ENCODE measurements at regions not wholly inside any gene's neighbourhood (a gene's known extent, or its start where the extent isn't known, plus 50 kb on each side); places are given as distances from the start of the nearest gene placed in this dataset.
A peak's percentile ranks its signal among the peaks of the same experiment; 100 is the strongest.

DNA sequence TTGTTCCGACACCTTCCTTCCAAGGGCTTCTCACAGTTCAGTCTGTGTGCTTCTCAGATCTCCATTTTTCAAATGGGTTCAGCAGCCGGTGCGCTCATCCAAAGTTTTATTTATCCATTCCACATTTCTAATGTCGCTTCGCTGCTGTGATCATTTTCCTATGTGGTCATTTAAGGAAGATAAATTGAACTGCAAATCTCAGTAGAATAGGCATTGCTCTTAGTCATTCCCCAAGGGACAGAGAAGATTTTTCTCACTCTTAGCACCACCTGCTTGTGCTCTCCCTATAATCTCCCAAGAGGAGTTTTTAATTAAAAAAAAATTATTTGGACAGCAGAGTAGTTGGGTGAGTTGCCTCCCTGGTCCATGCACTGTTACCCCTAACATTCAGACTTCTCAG, 278.9 kb upstream of the GATB start:
- TF ChIP-seq SPI1 (IDR thresholded peaks at IDR 0.05; ENCODE audit: low read depth, low read length) = no peak
- no peak for TF ChIP-seq PAX5 (IDR thresholded peaks at IDR 0.05; ENCODE audit: insufficient read depth, low read length, severe bottlenecking)
- no peak for TF ChIP-seq POLR2A (IDR thresholded peaks at IDR 0.05; ENCODE audit: low read depth, low read length)
- no peak for TF ChIP-seq POU2F2 (IDR thresholded peaks at IDR 0.05; ENCODE audit: low read depth, low read length)
- no peak for TF ChIP-seq TAF1 (IDR thresholded peaks at IDR 0.05; ENCODE audit: low read depth, low read length)
- TF ChIP-seq POLR2AphosphoS5 (IDR thresholded peaks at IDR 0.05; ENCODE audit: low read depth, low read length) = no peak
- DNase-seq (ENCODE audit: insufficient read length, low spot score) = no peak
- no peak for FAIRE-seq

DNA sequence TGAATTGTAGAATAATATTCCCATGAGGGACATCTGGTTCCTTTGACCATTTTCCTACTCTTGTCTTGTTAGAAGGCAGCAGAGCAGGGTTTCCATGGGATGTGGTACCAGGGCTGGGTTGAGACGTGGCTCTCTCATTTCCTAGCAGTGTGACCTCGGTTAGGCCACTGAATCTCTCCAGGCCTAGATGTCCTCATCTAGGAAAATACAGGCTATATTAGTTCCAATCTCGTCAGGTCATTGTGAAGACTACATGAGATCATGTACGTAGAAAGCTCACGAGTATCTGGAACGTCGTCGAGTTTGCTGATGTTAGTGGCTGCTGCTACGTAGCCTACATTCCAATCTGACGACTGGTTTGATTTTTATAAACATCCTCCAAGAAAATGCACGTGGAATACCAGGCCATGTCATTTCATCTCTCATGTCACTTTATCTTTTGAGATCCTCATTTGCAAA, 278.2 kb upstream of the GATB start:
- no peak for TF ChIP-seq SPI1 (IDR thresholded peaks at IDR 0.05; ENCODE audit: low read depth, low read length)
- no peak for FAIRE-seq
- no peak for DNase-seq (ENCODE audit: insufficient read length, low spot score)

- no peak for TF ChIP-seq PAX5 (IDR thresholded peaks at IDR 0.05; ENCODE audit: insufficient read depth, low read length, severe bottlenecking)
- TF ChIP-seq SPI1 (IDR thresholded peaks at IDR 0.05; ENCODE audit: low read depth, low read length) = no peak
- no peak for TF ChIP-seq POLR2AphosphoS5 (IDR thresholded peaks at IDR 0.05; ENCODE audit: low read depth, low read length)
- TF ChIP-seq POLR2A (IDR thresholded peaks at IDR 0.05; ENCODE audit: low read depth, low read length) = no peak
- no peak for TF ChIP-seq TAF1 (IDR thresholded peaks at IDR 0.05; ENCODE audit: low read depth, low read length)
- no peak for TF ChIP-seq POU2F2 (IDR thresholded peaks at IDR 0.05; ENCODE audit: low read depth, low read length)
- no peak for FAIRE-seq
- no peak for DNase-seq (ENCODE audit: insufficient read length, low spot score)
These were observed 277.4 kb upstream of the GATB start for GRCh38 chr4:152038238-152038637.

GRCh38 chr4:152037435-152037834, 276.6 kb upstream of the GATB start:
- DNase-seq (ENCODE audit: insufficient read length, low spot score) (no peak), FAIRE-seq (no peak)
- no peak for TF ChIP-seq PAX5 (IDR thresholded peaks at IDR 0.05; ENCODE audit: insufficient read depth, low read length, severe bottlenecking)
- no peak for TF ChIP-seq POLR2A (IDR thresholded peaks at IDR 0.05; ENCODE audit: low read depth, low read length)
- no peak for TF ChIP-seq TAF1 (IDR thresholded peaks at IDR 0.05; ENCODE audit: low read depth, low read length)
- TF ChIP-seq POLR2AphosphoS5 (IDR thresholded peaks at IDR 0.05; ENCODE audit: low read depth, low read length) = no peak

- no peak for FAIRE-seq
- TF ChIP-seq POLR2AphosphoS5 (IDR thresholded peaks at IDR 0.05; ENCODE audit: low read depth, low read length) (no peak), PAX5 (IDR thresholded peaks at IDR 0.05; ENCODE audit: insufficient read depth, low read length, severe bottlenecking) (no peak), POLR2A (IDR thresholded peaks at IDR 0.05; ENCODE audit: low read depth, low read length) (no peak), TAF1 (IDR thresholded peaks at IDR 0.05; ENCODE audit: low read depth, low read length) (no peak), SPI1 (IDR thresholded peaks at IDR 0.05; ENCODE audit: low read depth, low read length) (no peak), POU2F2 (IDR thresholded peaks at IDR 0.05; ENCODE audit: low read depth, low read length) (no peak)
- DNase-seq (ENCODE audit: insufficient read length, low spot score) = no peak
These were observed 272.8 kb upstream of the GATB start for GRCh38 chr4:152033621-152034020.

DNA sequence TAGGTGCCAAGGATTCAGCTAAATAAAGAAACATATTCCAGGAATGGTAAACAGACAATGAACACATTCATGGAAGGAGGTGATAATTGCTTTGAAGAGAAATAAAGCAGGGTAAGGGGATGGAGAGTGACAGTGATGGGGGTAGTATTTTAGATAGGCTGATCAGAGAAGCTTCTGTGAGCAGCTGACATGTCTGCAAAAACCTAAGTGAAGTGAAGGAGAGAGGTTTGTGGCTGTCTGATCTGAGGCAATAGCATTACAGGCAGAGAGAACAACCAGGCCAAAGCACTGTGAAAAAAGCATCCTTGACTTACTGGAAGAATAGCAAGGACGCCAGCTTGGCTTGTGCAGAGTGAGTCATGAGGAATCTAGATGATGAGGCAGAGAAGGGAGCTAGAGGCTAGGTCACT, 271.9 kb upstream of the GATB start:
- TF ChIP-seq POU2F2 (IDR thresholded peaks at IDR 0.05; ENCODE audit: low read depth, low read length) = no peak
- no peak for TF ChIP-seq TAF1 (IDR thresholded peaks at IDR 0.05; ENCODE audit: low read depth, low read length)
- TF ChIP-seq POLR2AphosphoS5 (IDR thresholded peaks at IDR 0.05; ENCODE audit: low read depth, low read length) = no peak
- TF ChIP-seq PAX5 (IDR thresholded peaks at IDR 0.05; ENCODE audit: insufficient read depth, low read length, severe bottlenecking) = no peak
- TF ChIP-seq SPI1 (IDR thresholded peaks at IDR 0.05; ENCODE audit: low read depth, low read length) = no peak
- no peak for TF ChIP-seq POLR2A (IDR thresholded peaks at IDR 0.05; ENCODE audit: low read depth, low read length)
- DNase-seq (ENCODE audit: insufficient read length, low spot score) (no peak), FAIRE-seq (no peak)

GRCh38 chr4:152029631-152030030, 268.8 kb upstream of the GATB start:
- DNase-seq (ENCODE audit: insufficient read length, low spot score) (no peak), FAIRE-seq (no peak)
- TF ChIP-seq POLR2AphosphoS5 (IDR thresholded peaks at IDR 0.05; ENCODE audit: low read depth, low read length) (no peak), POLR2A (IDR thresholded peaks at IDR 0.05; ENCODE audit: low read depth, low read length) (no peak), POU2F2 (IDR thresholded peaks at IDR 0.05; ENCODE audit: low read depth, low read length) (no peak), PAX5 (IDR thresholded peaks at IDR 0.05; ENCODE audit: insufficient read depth, low read length, severe bottlenecking) (no peak), TAF1 (IDR thresholded peaks at IDR 0.05; ENCODE audit: low read depth, low read length) (no peak), SPI1 (IDR thresholded peaks at IDR 0.05; ENCODE audit: low read depth, low read length) (no peak)

GRCh38 chr4:152028131-152028530, 267.3 kb upstream of the GATB start:
- FAIRE-seq = peak; percentile 43
- TF ChIP-seq POU2F2 (IDR thresholded peaks at IDR 0.05; ENCODE audit: low read depth, low read length) = no peak
- TF ChIP-seq POLR2A (IDR thresholded peaks at IDR 0.05; ENCODE audit: low read depth, low read length) = no peak
- no peak for TF ChIP-seq PAX5 (IDR thresholded peaks at IDR 0.05; ENCODE audit: insufficient read depth, low read length, severe bottlenecking)
- TF ChIP-seq SPI1 (IDR thresholded peaks at IDR 0.05; ENCODE audit: low read depth, low read length) = no peak
- TF ChIP-seq TAF1 (IDR thresholded peaks at IDR 0.05; ENCODE audit: low read depth, low read length) = no peak
- TF ChIP-seq POLR2AphosphoS5 (IDR thresholded peaks at IDR 0.05; ENCODE audit: low read depth, low read length) = no peak

DNA sequence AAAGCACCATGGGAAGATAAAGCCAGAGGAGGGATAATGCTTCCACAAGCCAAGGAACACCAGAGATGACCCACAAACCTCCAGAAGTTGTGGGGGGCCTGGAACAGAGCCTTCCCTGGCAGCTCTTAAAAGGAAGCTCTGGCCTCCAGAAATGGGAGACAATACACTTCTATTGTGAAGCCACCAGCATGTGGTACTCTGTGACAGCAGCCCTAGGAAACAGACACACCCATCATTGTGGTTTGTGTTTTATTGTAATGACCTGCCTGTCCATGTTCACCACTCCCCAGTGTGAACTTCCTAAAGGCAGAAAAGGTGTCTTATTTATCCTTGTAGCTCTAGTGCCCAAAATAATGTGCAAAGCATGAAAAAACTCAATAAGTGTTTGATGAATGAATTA, 264.1 kb upstream of the GATB start:
- FAIRE-seq = no peak
- DNase-seq (ENCODE audit: insufficient read length, low spot score) = no peak
- no peak for TF ChIP-seq POLR2A (IDR thresholded peaks at IDR 0.05; ENCODE audit: low read depth, low read length)
- TF ChIP-seq POU2F2 (IDR thresholded peaks at IDR 0.05; ENCODE audit: low read depth, low read length) = no peak
- TF ChIP-seq SPI1 (IDR thresholded peaks at IDR 0.05; ENCODE audit: low read depth, low read length) = no peak
- TF ChIP-seq TAF1 (IDR thresholded peaks at IDR 0.05; ENCODE audit: low read depth, low read length) = no peak
- TF ChIP-seq POLR2AphosphoS5 (IDR thresholded peaks at IDR 0.05; ENCODE audit: low read depth, low read length) = no peak

More at GRCh38 chr4:152028131-152028530, 267.3 kb upstream of the GATB start:
- no peak for DNase-seq (ENCODE audit: insufficient read length, low spot score)

- no peak for TF ChIP-seq POLR2AphosphoS5 (IDR thresholded peaks at IDR 0.05; ENCODE audit: low read depth, low read length)
- no peak for TF ChIP-seq POLR2A (IDR thresholded peaks at IDR 0.05; ENCODE audit: low read depth, low read length)
- no peak for TF ChIP-seq SPI1 (IDR thresholded peaks at IDR 0.05; ENCODE audit: low read depth, low read length)
- TF ChIP-seq PAX5 (IDR thresholded peaks at IDR 0.05; ENCODE audit: insufficient read depth, low read length, severe bottlenecking) = no peak
- TF ChIP-seq POU2F2 (IDR thresholded peaks at IDR 0.05; ENCODE audit: low read depth, low read length) = no peak
- TF ChIP-seq TAF1 (IDR thresholded peaks at IDR 0.05; ENCODE audit: low read depth, low read length) = no peak
- DNase-seq (ENCODE audit: insufficient read length, low spot score) (no peak), FAIRE-seq (no peak)
These were observed 262.9 kb upstream of the GATB start for GRCh38 chr4:152023674-152024073.

Measured in GM12891 (cell line).